ENCODE measurements at regions not wholly inside any gene's neighbourhood (a gene's known extent, or its start where the extent isn't known, plus 50 kb on each side); places are given as distances from the start of the nearest gene placed in this dataset.

DNA sequence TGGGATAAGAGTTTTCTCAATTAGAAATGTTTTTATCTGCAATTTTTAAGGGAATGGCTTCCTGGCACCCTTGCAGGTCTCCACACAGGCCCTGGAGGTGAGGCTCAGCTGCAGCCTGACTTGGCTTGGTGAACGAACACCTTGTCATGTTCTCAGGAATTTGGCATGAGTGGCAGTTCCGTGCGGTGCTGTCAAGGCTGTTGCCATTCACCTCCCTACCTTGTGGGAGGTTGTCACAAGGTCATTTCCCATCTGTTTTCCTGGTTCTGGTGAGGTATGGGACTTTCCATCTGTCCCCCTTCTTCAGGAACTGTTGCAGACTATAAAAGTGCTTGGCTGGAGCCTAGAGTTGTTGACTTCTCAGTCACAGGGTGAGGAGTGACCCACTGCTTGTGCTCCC lies 82.9 kb downstream of the ELOVL4 start:
- in situ Hi-C loops (cut with MboI; ENCODE audit: low pct_unique_long_range_greater_than_20kb, low sequenced_read_pairs, unreplicated experiment) = no loop called here
- TF ChIP-seq, protein P1, sequence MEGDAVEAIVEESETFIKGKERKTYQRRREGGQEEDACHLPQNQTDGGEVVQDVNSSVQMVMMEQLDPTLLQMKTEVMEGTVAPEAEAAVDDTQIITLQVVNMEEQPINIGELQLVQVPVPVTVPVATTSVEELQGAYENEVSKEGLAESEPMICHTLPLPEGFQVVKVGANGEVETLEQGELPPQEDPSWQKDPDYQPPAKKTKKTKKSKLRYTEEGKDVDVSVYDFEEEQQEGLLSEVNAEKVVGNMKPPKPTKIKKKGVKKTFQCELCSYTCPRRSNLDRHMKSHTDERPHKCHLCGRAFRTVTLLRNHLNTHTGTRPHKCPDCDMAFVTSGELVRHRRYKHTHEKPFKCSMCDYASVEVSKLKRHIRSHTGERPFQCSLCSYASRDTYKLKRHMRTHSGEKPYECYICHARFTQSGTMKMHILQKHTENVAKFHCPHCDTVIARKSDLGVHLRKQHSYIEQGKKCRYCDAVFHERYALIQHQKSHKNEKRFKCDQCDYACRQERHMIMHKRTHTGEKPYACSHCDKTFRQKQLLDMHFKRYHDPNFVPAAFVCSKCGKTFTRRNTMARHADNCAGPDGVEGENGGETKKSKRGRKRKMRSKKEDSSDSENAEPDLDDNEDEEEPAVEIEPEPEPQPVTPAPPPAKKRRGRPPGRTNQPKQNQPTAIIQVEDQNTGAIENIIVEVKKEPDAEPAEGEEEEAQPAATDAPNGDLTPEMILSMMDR (IDR thresholded peaks at IDR 0.05; ENCODE audit: extremely low read depth, insufficient read depth, missing control alignments) = no peak
- DNase-seq (ENCODE audit: low spot score) = no peak

DNA sequence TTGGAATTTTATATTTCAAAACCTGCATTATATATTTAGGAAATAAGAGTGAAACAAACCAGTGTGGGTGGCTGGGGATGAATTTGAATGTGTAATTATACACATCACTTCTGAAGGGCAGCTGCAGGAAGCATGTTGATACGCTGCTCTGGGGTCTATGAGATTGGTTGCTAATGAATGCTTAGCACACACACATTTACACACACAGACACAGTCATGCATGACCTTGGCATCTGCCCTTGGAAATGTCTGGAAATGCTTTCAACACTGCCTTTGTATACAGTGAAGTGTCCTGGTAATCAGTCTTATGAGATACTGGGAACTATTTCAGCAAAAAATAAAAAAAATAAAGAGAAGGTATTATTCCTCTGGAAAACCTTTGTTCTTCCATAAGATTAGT lies 83.4 kb downstream of the ELOVL4 start:
- in situ Hi-C loops (cut with MboI; ENCODE audit: low pct_unique_long_range_greater_than_20kb, low sequenced_read_pairs, unreplicated experiment) = no loop called here
- TF ChIP-seq, protein P1 (IDR thresholded peaks at IDR 0.05; ENCODE audit: extremely low read depth, insufficient read depth, missing control alignments) = no peak
- DNase-seq (ENCODE audit: low spot score) = no peak

DNA sequence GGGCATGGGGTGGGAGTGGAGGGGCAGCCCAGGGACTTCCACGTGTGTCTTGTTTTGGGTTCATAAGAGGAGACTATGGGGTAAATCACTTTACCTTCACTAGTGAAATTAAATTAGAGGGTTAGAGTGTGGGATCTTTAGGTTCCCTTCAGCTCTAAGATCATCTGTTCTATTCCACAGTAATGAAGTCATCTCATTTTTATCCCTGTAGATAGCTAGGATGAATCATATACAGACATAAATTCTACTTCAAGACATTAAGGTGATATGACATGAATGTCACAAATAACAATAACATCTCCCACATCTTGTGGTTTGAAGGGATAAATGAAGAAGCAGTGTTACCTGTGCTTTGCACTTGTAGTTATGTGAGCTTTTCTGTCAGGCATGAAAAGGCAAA lies 83.8 kb downstream of the ELOVL4 start:
- TF ChIP-seq, protein P1 (IDR thresholded peaks at IDR 0.05; ENCODE audit: extremely low read depth, insufficient read depth, missing control alignments) = no peak
- DNase-seq (ENCODE audit: low spot score) = no peak
- in situ Hi-C loops (cut with MboI; ENCODE audit: low pct_unique_long_range_greater_than_20kb, low sequenced_read_pairs, unreplicated experiment) = no loop called here

DNA sequence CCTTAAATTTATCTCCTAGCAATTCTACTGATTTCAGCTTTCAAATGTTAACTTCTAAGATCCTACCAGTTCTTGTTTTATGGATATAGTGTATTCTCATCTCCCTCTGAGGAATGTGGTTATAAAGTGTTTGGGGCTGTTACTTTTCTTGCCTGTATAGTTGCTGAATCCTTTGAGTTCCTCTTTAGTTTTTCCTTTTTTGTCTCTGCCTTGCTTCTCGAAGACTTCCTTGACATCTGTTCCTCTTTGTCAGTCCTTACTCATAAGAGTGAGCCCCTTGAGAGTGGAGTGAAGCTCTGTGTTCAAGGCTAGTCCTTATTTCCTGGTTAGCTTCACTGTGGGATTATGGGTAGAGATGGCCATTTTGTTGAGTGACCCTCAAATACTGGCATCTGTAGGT lies 84.6 kb downstream of the ELOVL4 start:
- in situ Hi-C loops (cut with MboI; ENCODE audit: low pct_unique_long_range_greater_than_20kb, low sequenced_read_pairs, unreplicated experiment) = no loop called here
- DNase-seq (ENCODE audit: low spot score) = no peak
- TF ChIP-seq, protein P1 (IDR thresholded peaks at IDR 0.05; ENCODE audit: extremely low read depth, insufficient read depth, missing control alignments) = no peak

DNA sequence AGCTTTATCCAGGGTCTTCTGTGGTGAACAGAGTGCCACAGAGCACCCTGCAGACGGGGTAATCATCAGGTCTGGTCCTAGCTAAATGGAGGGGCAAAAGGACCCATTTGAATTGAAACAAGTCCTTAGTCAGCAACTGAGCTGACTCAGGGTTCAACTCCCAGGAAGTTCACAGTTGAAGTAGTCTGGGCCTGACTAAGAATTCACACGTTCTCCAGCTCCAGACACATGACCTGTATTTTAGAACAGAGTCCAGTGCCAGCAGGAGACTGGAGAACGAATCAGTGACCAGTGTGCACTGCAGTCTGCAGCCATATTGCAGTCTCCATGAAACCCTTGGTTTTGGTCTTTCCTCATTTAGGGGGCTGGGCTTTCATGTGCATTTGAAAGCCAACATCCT lies 85.2 kb downstream of the ELOVL4 start:
- no peak for DNase-seq (ENCODE audit: low spot score)
- in situ Hi-C loops (cut with MboI; ENCODE audit: low pct_unique_long_range_greater_than_20kb, low sequenced_read_pairs, unreplicated experiment) = no loop called here
- TF ChIP-seq, protein P1 (IDR thresholded peaks at IDR 0.05; ENCODE audit: extremely low read depth, insufficient read depth, missing control alignments) = no peak

DNA sequence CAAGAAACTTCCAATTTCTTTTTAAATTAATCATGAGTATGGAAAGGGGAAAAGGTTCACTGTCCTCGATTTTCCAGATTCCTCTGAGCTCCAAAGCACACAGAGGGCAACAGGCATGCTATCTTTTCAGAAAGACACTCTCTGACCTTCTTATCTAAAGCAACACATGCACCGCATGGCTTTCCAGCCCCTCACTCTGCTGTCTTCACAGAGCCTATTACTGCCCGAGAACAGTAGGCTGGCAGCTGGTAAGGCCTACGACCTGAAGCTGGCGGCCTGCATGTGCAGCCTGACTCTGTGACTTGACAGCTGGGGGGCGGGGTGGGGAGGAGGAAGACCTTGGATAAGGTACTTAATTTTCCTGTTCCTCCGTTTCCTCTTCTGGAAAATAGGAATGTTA lies 86.3 kb downstream of the ELOVL4 start:
- no peak for DNase-seq (ENCODE audit: low spot score)
- in situ Hi-C loops (cut with MboI; ENCODE audit: low pct_unique_long_range_greater_than_20kb, low sequenced_read_pairs, unreplicated experiment) = no loop called here

More for the DNA sequence above, 86.3 kb downstream of the ELOVL4 start:
- TF ChIP-seq, protein P1 (IDR thresholded peaks at IDR 0.05; ENCODE audit: extremely low read depth, insufficient read depth, missing control alignments) = no peak

Measured in GM13977 (cell line).